ENCODE measurements at regions not wholly inside any gene's neighbourhood (a gene's known extent, or its start where the extent isn't known, plus 50 kb on each side); places are given as distances from the start of the nearest gene placed in this dataset.
"Not testable (repeated sequence)": the region's sequence is repeated elsewhere in the genome, so short reads cannot be mapped to it uniquely, and the experiment has no call there.

DNA sequence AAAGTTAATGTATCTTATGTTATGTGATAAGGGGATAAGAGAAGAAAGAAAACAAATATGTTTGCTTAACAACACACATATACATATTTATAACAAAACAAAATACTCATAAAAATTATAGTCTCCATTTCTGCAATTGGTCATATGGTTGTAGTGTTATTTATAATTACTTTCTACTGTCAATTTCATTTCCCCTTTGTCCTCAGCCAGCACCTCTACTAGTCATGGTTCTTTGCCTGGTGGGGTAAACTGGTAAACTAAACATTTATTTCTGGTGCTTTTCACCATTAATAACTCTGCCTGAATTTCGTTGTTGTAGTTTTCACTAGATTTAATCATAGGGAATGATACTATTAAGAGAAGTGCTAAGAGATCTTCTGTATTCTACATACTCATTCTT lies 88.0 kb upstream of the ALCAM start:
- 62 to 66% (median 63%) methylated on average over 1 of the region's 1 CpG for WGBS, 3 donors

DNA sequence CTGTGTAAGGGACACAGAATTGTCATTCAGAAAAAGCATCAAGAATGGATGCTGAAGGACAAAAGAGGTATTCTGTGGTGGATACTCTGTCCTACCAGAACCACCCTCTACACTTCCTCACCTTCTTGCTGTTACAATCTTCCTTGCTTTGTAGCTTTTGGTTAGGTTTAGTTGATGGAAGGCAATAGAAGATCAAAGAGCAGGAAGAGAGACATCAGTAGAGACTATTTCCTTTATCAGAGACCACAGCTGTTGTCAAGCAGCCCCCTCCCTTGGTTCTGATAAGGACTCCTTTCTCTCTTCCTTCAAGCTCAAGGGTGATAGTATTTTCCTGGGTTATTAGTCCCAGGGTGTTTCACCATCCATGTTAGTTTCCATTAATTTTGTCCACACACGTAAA lies 84.7 kb upstream of the ALCAM start:
- no peak overlapping the region for H3K4me3 ChIP-seq
- H3K27ac ChIP-seq: no peak overlapping the region
- DNase-seq: no peak
- TF ChIP-seq, protein P1, sequence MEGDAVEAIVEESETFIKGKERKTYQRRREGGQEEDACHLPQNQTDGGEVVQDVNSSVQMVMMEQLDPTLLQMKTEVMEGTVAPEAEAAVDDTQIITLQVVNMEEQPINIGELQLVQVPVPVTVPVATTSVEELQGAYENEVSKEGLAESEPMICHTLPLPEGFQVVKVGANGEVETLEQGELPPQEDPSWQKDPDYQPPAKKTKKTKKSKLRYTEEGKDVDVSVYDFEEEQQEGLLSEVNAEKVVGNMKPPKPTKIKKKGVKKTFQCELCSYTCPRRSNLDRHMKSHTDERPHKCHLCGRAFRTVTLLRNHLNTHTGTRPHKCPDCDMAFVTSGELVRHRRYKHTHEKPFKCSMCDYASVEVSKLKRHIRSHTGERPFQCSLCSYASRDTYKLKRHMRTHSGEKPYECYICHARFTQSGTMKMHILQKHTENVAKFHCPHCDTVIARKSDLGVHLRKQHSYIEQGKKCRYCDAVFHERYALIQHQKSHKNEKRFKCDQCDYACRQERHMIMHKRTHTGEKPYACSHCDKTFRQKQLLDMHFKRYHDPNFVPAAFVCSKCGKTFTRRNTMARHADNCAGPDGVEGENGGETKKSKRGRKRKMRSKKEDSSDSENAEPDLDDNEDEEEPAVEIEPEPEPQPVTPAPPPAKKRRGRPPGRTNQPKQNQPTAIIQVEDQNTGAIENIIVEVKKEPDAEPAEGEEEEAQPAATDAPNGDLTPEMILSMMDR (IDR thresholded peaks at IDR 0.05): no peak
- H3K36me3 ChIP-seq (ENCODE audit: insufficient read depth in 1 of 2, low read depth in 1 of 2): no peaks in the 10 kb centered on the region
- no peaks in the 10 kb centered on the region for H3K27me3 ChIP-seq (ENCODE audit: insufficient read depth in 3 of 3, low read length in 2 of 3)
- intact Hi-C loops (cut with DNase I): no loop called here
- 76 to 90% (median 83%) methylated on average over 1 of the region's 1 CpG for WGBS, 3 donors
- no peak for ATAC-seq
- H3K9me3 ChIP-seq: no peaks in the 10 kb centered on the region
- no peaks in the 10 kb centered on the region for H3K4me1 ChIP-seq

More for the DNA sequence above, 88.0 kb upstream of the ALCAM start:
- no peak overlapping the region for H3K4me3 ChIP-seq
- TF ChIP-seq, protein P1 (IDR thresholded peaks at IDR 0.05): no peak
- no peaks in the 10 kb centered on the region for H3K4me1 ChIP-seq
- no peak for ATAC-seq
- H3K36me3 ChIP-seq (ENCODE audit: insufficient read depth in 1 of 2, low read depth in 1 of 2): no peaks in the 10 kb centered on the region
- no peaks in the 10 kb centered on the region for H3K9me3 ChIP-seq
- no peak overlapping the region for H3K27ac ChIP-seq
- DNase-seq: no peak
- intact Hi-C loops (cut with DNase I): no loop called here
- no peaks in the 10 kb centered on the region for H3K27me3 ChIP-seq (ENCODE audit: insufficient read depth in 3 of 3, low read length in 2 of 3)

DNA sequence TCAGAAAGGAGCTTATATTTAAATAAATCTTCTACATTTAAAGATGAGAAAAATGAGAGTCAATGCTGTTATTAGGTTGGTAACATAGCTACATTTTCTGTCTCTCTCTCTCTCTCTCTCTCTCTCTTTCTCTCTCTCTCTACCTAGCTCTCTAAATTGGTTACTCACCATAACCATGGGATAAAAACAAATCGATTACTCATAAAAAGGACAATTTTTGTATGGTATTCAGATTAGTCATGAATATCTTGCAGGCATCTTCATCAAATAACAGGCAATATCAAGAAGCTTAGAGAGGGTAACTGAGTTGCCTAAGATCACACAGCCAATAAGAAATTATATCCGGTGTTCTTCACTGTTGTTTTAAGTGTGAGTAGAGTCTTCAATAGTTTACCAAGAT lies 81.8 kb upstream of the ALCAM start:
- TF ChIP-seq, protein P1 (IDR thresholded peaks at IDR 0.05): no peak
- H3K27me3 ChIP-seq (ENCODE audit: insufficient read depth in 3 of 3, low read length in 2 of 3): no peaks in the 10 kb centered on the region
- no peaks in the 10 kb centered on the region for H3K4me1 ChIP-seq
- H3K36me3 ChIP-seq (ENCODE audit: insufficient read depth in 1 of 2, low read depth in 1 of 2): no peaks in the 10 kb centered on the region
- no peak overlapping the region for H3K27ac ChIP-seq
- DNase-seq (no peak), ATAC-seq (no peak)
- WGBS, 3 donors: 62 to 64% (median 63%) methylated on average over 2 of the region's 2 CpGs
- intact Hi-C loops (cut with DNase I): no loop called here
- H3K9me3 ChIP-seq: peaks cover under 1% of the 10 kb centered on the region
- no peak overlapping the region for H3K4me3 ChIP-seq

DNA sequence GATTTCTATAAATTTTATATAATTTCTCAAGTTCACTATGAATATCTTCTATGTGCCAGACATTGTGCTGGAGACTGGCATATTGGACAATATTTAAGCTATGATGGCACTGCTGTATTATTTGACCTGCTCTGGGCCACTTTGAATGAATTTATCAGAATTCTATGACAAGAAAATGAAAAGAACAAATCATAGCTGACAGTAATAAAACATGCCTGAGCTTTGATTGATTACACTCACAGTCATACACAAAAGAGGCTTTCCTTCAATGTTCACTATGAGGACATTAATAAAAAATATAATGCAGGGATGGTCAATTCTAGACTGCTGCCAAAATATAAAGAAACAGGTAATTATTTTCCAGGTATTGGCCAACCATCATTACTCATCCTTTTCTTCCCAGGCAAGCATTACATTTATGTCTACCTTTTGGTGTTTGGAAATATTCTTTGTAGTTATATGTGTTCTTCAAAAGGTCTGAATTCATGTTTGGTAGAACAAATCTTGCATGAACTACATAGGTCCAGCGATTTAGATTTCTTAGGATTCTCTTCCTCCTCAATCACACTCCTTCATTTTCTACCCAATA lies 81.0 kb upstream of the ALCAM start:
- Histone ChIP-seq H3K4me1 (no peaks in the 10 kb centered on the region), H3K4me3 (no peak overlapping the region), H3K27ac (no peak overlapping the region), H3K27me3 (ENCODE audit: insufficient read depth in 3 of 3, low read length in 2 of 3) (no peaks in the 10 kb centered on the region), H3K36me3 (ENCODE audit: insufficient read depth in 1 of 2, low read depth in 1 of 2) (no peaks in the 10 kb centered on the region), H3K9me3 (peaks cover 8% of the 10 kb centered on the region)
- WGBS, 3 donors: 80 to 93% (median 88%) methylated on average over 1 of the region's 1 CpG
- TF ChIP-seq, protein P1 (IDR thresholded peaks at IDR 0.05): no peak
- ATAC-seq: no peak
- no peak for DNase-seq
- intact Hi-C loops (cut with DNase I): no loop called here

DNA sequence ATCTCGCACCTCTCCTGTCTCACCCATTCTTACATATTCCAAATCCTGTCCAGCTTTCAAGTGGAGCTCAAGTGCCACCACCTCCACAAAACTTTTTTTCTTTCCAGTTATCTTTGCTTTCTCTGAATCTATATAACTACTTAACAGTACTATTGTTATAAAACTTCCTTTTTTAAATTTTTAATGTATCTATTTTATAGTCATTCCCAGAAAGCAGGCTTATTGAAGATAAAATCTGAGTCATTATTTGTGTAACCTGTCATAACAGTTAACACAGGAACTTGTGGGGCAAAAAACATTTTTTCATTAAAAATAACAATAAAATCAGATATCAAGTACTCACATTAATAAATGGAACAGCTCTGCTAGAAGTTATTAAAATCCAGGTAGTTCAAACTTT lies 73.3 kb upstream of the ALCAM start:
- DNase-seq: no peak
- Histone ChIP-seq H3K4me1 (no peaks in the 10 kb centered on the region), H3K27me3 (ENCODE audit: insufficient read depth in 3 of 3, low read length in 2 of 3) (peaks cover 0 to 2% (median 0%) of the 10 kb centered on the region in 3 donors), H3K4me3 (no peak overlapping the region), H3K36me3 (ENCODE audit: insufficient read depth in 1 of 2, low read depth in 1 of 2) (no peaks in the 10 kb centered on the region), H3K27ac (no peak overlapping the region), H3K9me3 (peaks cover 8% of the 10 kb centered on the region)
- TF ChIP-seq, protein P1 (IDR thresholded peaks at IDR 0.05): no peak
- ATAC-seq: no peak
- WGBS, 3 donors: 95 to 100% (median 96%) methylated on average over 1 of the region's 1 CpG
- intact Hi-C loops (cut with DNase I): no loop called here

DNA sequence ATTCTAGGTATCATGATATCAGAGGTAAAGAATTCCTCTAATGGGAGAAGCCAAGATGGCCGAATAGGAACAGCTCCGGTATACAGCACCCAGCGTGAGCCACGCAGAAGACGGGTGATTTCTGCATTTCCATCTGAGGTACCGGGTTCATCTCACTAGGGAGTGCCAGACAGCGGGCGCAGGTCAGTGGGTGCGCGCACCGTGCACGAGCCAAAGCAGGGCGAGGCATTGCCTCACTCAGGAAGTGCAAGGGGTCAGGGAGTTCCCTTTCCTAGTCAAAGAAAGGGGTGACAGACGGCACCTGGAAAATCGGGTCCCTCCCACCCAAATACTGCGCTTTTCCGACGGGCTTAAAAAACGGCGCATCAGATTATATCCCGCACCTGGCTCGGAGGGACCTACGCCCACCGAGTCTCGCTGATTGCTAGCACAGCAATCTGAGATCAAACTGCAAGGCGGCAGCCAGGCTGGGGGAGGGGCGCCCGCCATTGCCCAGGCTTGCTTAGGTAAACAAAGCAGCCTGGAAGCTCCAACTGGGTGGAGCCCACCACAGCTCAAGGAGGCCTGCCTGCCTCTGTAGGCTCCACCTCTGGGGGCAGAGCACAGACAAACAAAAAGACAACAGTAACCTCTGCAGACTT lies 70.4 kb upstream of the ALCAM start:
- H3K9me3 ChIP-seq; H3K27me3 ChIP-seq (ENCODE audit: insufficient read depth in 3 of 3, low read length in 2 of 3); H3K27ac ChIP-seq; ATAC-seq; H3K4me1 ChIP-seq; H3K4me3 ChIP-seq; H3K36me3 ChIP-seq (ENCODE audit: insufficient read depth in 1 of 2, low read depth in 1 of 2); intact Hi-C loops (cut with DNase I): not testable (repeated sequence)
- peak in 1 of 2 donors; percentile 10 for DNase-seq
- WGBS, 3 donors: 85 to 88% (median 87%) methylated on average over 26 to 28 of the region's 28 CpGs

Data from psoas muscle (tissue), 7 donors.